HG02610 (cell line): ENCODE measurements at regions not wholly inside any gene's neighbourhood (a gene's known extent, or its start where the extent isn't known, plus 50 kb on each side); places are given as distances from the start of the nearest gene placed in this dataset.

Experiments
- ATAC-seq: cut with Tn5 transposase; IDR thresholded peaks from one replicate; pipeline ENCODE4 v1.9.1; 2021; ENCODE audit warnings: mild to moderate bottlenecking, moderate library complexity; ENCODE audit not compliant: unreplicated experiment

- ATAC-seq = peak; percentile 51
These were observed 192.3 kb downstream of the MZT1 start for GRCh38 chr13:72534951-72535640.

- no peak for ATAC-seq
These were observed 197.0 kb downstream of the MZT1 start for GRCh38 chr13:72530471-72530870.

GRCh38 chr13:72527333-72527732 lies 200.1 kb downstream of the MZT1 start:
- ATAC-seq = no peak

- ATAC-seq = no peak
These were observed 203.8 kb downstream of the MZT1 start for GRCh38 chr13:72523593-72523992.

GRCh38 chr13:72523049-72523448 lies 204.4 kb downstream of the MZT1 start:
- ATAC-seq = no peak

GRCh38 chr13:72521940-72522661 lies 205.3 kb downstream of the MZT1 start:
- no peak for ATAC-seq

- no peak for ATAC-seq
These were observed 213.3 kb downstream of the MZT1 start for GRCh38 chr13:72514146-72514545.

GRCh38 chr13:72508392-72508791 lies 219.0 kb downstream of the MZT1 start:
- no peak for ATAC-seq

GRCh38 chr13:72507416-72508199 lies 219.8 kb downstream of the MZT1 start:
- no peak for ATAC-seq

GRCh38 chr13:72506706-72507105 lies 220.7 kb downstream of the MZT1 start:
- no peak for ATAC-seq

GRCh38 chr13:72505376-72505775 lies 222.1 kb downstream of the MZT1 start:
- ATAC-seq = no peak

GRCh38 chr13:72504131-72504841 lies 223.1 kb downstream of the MZT1 start:
- no peak for ATAC-seq

GRCh38 chr13:72500851-72501250 lies 226.6 kb downstream of the MZT1 start:
- ATAC-seq = no peak

- ATAC-seq = no peak
These were observed 231.7 kb downstream of the MZT1 start for GRCh38 chr13:72495681-72496080.

- no peak for ATAC-seq
These were observed 237.7 kb downstream of the MZT1 start for GRCh38 chr13:72489751-72490150.

- no peak for ATAC-seq
These were observed 254.1 kb downstream of the MZT1 start for GRCh38 chr13:72473321-72473720.

GRCh38 chr13:72469906-72470305 lies 257.5 kb downstream of the MZT1 start:
- ATAC-seq = no peak

- ATAC-seq = no peak
These were observed 263.9 kb downstream of the MZT1 start for GRCh38 chr13:72463561-72463960.

GRCh38 chr13:72462726-72463125 lies 264.7 kb downstream of the MZT1 start:
- ATAC-seq = no peak

- ATAC-seq = no peak
These were observed 265.3 kb downstream of the MZT1 start for GRCh38 chr13:72462166-72462565.

- peak; percentile 62 for ATAC-seq
These were observed 268.7 kb downstream of the MZT1 start for GRCh38 chr13:72458701-72459100.
